PC-9 (cell line): ENCODE measurements at regions not wholly inside any gene's neighbourhood (a gene's known extent, or its start where the extent isn't known, plus 50 kb on each side); places are given as distances from the start of the nearest gene placed in this dataset.

Experiments
- BruUV-seq: library from RNA; stranded (reverse); fragments of 400-500 nt; replicated peaks from 2 replicates; lab custom pipeline; 2021; lab: Mats Ljungman, UMichigan
- CTCF ChIA-PET: fragments of 300-600 bp; sonication (Branson Sonifier 250); formaldehyde crosslinking; loops from one replicate; lab custom pipeline; 2022; ENCODE audit warnings: antibody characterized with exemption; lab: Charles Lee
- POLR2A ChIA-PET: fragments of 300-600 bp; sonication (Branson Sonifier 250); formaldehyde crosslinking; loops from one replicate; lab custom pipeline; 2022; ENCODE audit warnings: antibody characterized with exemption; ENCODE audit not compliant: unreplicated experiment; lab: Charles Lee
- DNase-seq, 2 experiments: peaks; one replicate each; pipeline versions ENCODE4 v3.0.0 to v3.0.0-alpha.2; 2015 to 2022; ENCODE audit warnings: mixed read lengths in 1 of 2
- H2AFZ ChIP-seq: fragments of 200-600 bp; sonication (generic); 2 replicates; pipeline ENCODE4 v1.8.1; 2017; ENCODE audit warnings: antibody characterized with exemption
- H3F3A ChIP-seq: fragments of 200-600 bp; sonication (generic); 2 replicates; pipeline ENCODE4 v1.8.1; 2017; ENCODE audit warnings: antibody characterized with exemption, mild to moderate bottlenecking, low read depth; ENCODE audit not compliant: insufficient read depth
- H3K27ac ChIP-seq: fragments of 200-600 bp; sonication (generic); 2 replicates; pipeline ENCODE4 v1.6.1; 2016; ENCODE audit warnings: mixed run types
- H3K27me3 ChIP-seq: fragments of 200-600 bp; sonication (generic); 2 replicates; pipeline ENCODE4 v1.6.1; 2016; ENCODE audit warnings: low read depth, mixed run types; ENCODE audit not compliant: insufficient read depth
- H3K36me3 ChIP-seq: fragments of 200-600 bp; sonication (generic); 2 replicates; pipeline ENCODE4 v1.6.1; 2016; ENCODE audit warnings: low read depth, mixed run types
- H3K4me1 ChIP-seq: fragments of 200-600 bp; sonication (generic); replicated peaks from 2 replicates; pipeline ENCODE4 v1.6.1; 2016; ENCODE audit warnings: mixed run types; ENCODE audit not compliant: insufficient read depth
- H3K4me2 ChIP-seq: fragments of 200-600 bp; sonication (generic); 2 replicates; pipeline ENCODE4 v1.6.1; 2017; ENCODE audit warnings: mixed run types
- H3K4me3 ChIP-seq: fragments of 200-600 bp; sonication (generic); 2 replicates; pipeline ENCODE4 v1.6.1; 2016; ENCODE audit warnings: mixed run types
- H3K79me2 ChIP-seq: fragments of 200-600 bp; sonication (generic); 2 replicates; pipeline ENCODE4 v1.6.1; 2017; ENCODE audit warnings: low read depth, mixed run types
- H3K9me2 ChIP-seq: fragments of 200-600 bp; sonication (generic); 2 replicates; pipeline ENCODE4 v1.8.1; 2017; ENCODE audit warnings: mild to moderate bottlenecking; ENCODE audit not compliant: insufficient read depth
- H3K9me3 ChIP-seq: fragments of 200-600 bp; sonication (generic); 2 replicates; pipeline ENCODE4 v1.8.1; 2016; ENCODE audit warnings: low read depth; ENCODE audit not compliant: insufficient read depth
- H4K20me1 ChIP-seq: fragments of 200-600 bp; sonication (generic); 2 replicates; pipeline ENCODE4 v1.8.1; 2017; ENCODE audit not compliant: insufficient read depth
- CTCF ChIP-seq: fragments of 200-600 bp; sonication (generic); conservative IDR thresholded peaks from 2 replicates; pipeline ENCODE4 v1.6.1; 2017; ENCODE audit warnings: mixed run types, antibody characterized with exemption, mild to moderate bottlenecking, moderate library complexity
- EZH2 ChIP-seq: fragments of 200-600 bp; sonication (generic); IDR thresholded peaks from 2 replicates; pipeline ENCODE4 v1.8.0; 2017; ENCODE audit warnings: antibody characterized with exemption, low read depth
- intact Hi-C: fragments of 100-400 bp; cut with micrococcal nuclease; formaldehyde crosslinking; loops from one replicate; pipeline ENCODE4 v1.10.0; 2022; ENCODE audit not compliant: unreplicated experiment

- intact Hi-C loops: no loop called here
- Histone ChIP-seq H3K4me3 (no peak overlapping the region), H3K79me2 (no peaks in the 10 kb centered on the region), H3F3A (no peaks in the 10 kb centered on the region), H3K4me2 (no peak overlapping the region), H3K27ac (no peak overlapping the region), H3K4me1 (no peaks in the 10 kb centered on the region), H3K27me3 (no peaks in the 10 kb centered on the region), H2AFZ (no peak overlapping the region), H3K9me3 (no peaks in the 10 kb centered on the region), H3K9me2 (no peaks in the 10 kb centered on the region), H4K20me1 (no peaks in the 10 kb centered on the region), H3K36me3 (no peaks in the 10 kb centered on the region)
- no TSS peak for BruUV-seq
- POLR2A ChIA-PET: no interaction called here
- TF ChIP-seq CTCF: no peak
- no peak for TF ChIP-seq EZH2
- no peak for DNase-seq
- CTCF ChIA-PET: no interaction called here
Measured at GRCh38 chr18:50460062-50460461, 85.2 kb downstream of the SKA1 start.

- Histone ChIP-seq H3K4me1 (no peaks in the 10 kb centered on the region), H3K4me2 (no peak overlapping the region), H3K27ac (no peak overlapping the region), H3K9me3 (no peaks in the 10 kb centered on the region), H3K36me3 (no peaks in the 10 kb centered on the region), H3K9me2 (no peaks in the 10 kb centered on the region), H3K27me3 (no peaks in the 10 kb centered on the region), H4K20me1 (no peaks in the 10 kb centered on the region), H2AFZ (no peak overlapping the region), H3K4me3 (no peak overlapping the region), H3F3A (no peaks in the 10 kb centered on the region), H3K79me2 (no peaks in the 10 kb centered on the region)
- ChIA-PET POLR2A (no interaction called here), CTCF (no interaction called here)
- no peak for DNase-seq
- BruUV-seq: no TSS peak
- TF ChIP-seq EZH2: no peak
- no peak for TF ChIP-seq CTCF
- intact Hi-C loops: no loop called here
Measured at GRCh38 chr18:50460716-50461115, 85.9 kb downstream of the SKA1 start.

- TF ChIP-seq CTCF (no peak), EZH2 (no peak)
- no peaks in the 10 kb centered on the region for H3F3A ChIP-seq
- H3K4me1 ChIP-seq: no peaks in the 10 kb centered on the region
- POLR2A ChIA-PET: no interaction called here
- H4K20me1 ChIP-seq: no peaks in the 10 kb centered on the region
- H3K79me2 ChIP-seq: no peaks in the 10 kb centered on the region
- no peak overlapping the region for H3K4me3 ChIP-seq
- H3K36me3 ChIP-seq: no peaks in the 10 kb centered on the region
- no peak for DNase-seq
- no peak overlapping the region for H2AFZ ChIP-seq
- H3K27ac ChIP-seq: no peak overlapping the region
- no TSS peak for BruUV-seq
- no peaks in the 10 kb centered on the region for H3K9me3 ChIP-seq
- H3K27me3 ChIP-seq: no peaks in the 10 kb centered on the region
- intact Hi-C loops: no loop called here
- H3K9me2 ChIP-seq: no peaks in the 10 kb centered on the region
- CTCF ChIA-PET: no interaction called here
- H3K4me2 ChIP-seq: no peak overlapping the region
Measured at GRCh38 chr18:50461251-50461650, 86.4 kb downstream of the SKA1 start.
